HCT116 (cell line): ENCODE measurements at regions not wholly inside any gene's neighbourhood (a gene's known extent, or its start where the extent isn't known, plus 50 kb on each side); places are given as distances from the start of the nearest gene placed in this dataset.

Source experiments
- ATAC-seq: fragments of 200-7000 bp; cut with Tn5 transposase; 2 replicates; pipeline ENCODE4 v1.9.1; 2020; ENCODE audit warnings: mild to moderate bottlenecking, moderate library complexity
- BruUV-seq: library from RNA; stranded (reverse); fragments of 400-500 nt; replicated peaks from 2 replicates; lab custom pipeline; 2021; lab: Mats Ljungman, UMichigan
- CTCF ChIA-PET: fragments of 300-600 bp; sonication (Branson Sonifier 250); formaldehyde crosslinking; loops from one replicate; lab custom pipeline; 2021; ENCODE audit warnings: antibody characterized with exemption; lab: Charles Lee
- POLR2A ChIA-PET: fragments of 300-600, 350-600 bp; sonication (Branson Sonifier 250); formaldehyde crosslinking; loops from one replicate; lab custom pipeline; 2021; ENCODE audit warnings: antibody characterized with exemption; lab: Charles Lee
- RAD21 ChIA-PET, 2 experiments: fragments of 300-600 bp; sonication (Branson Sonifier 250); formaldehyde crosslinking; loops; one replicate each; lab custom pipeline; 2023; ENCODE audit warnings: low total read pairs in 2 of 2; ENCODE audit not compliant: uncharacterized antibody in 2 of 2, unreplicated experiment in 2 of 2, low non-redundant PET in 1 of 2; lab: Charles Lee
- DNase-seq: peaks from one replicate; pipeline ENCODE4 v3.0.0-alpha.2; 2010; ENCODE audit warnings: low read depth, low spot score
- H2AFZ ChIP-seq: fragments of 200-600 bp; shearing (Covaris generic), sonication (generic); 2 replicates; pipeline ENCODE4 v1.6.1; 2017; ENCODE audit warnings: low read depth, mixed run types, mixed read lengths, antibody characterized with exemption, low read length; ENCODE audit not compliant: poor library complexity, severe bottlenecking
- H3K27ac ChIP-seq: 2 replicates; pipeline ENCODE4 v1.5.1; 2012; ENCODE audit warnings: low read depth, low read length
- H3K27me3 ChIP-seq: fragments of 200-600 bp; sonication (generic); 2 replicates; pipeline ENCODE4 v1.6.1; 2016; ENCODE audit warnings: mixed run types, low read length, mixed read lengths; ENCODE audit not compliant: insufficient read depth
- H3K36me3 ChIP-seq, 2 experiments: fragments of 200-500 bp in 1 of 2; fragments of 200-600 bp in 1 of 2; sonication (Bioruptor generic) in 1 of 2; sonication (generic) in 1 of 2; 2 replicates each; pipeline versions ENCODE4 v1.5.1 to v1.6.1; 2014 to 2016; ENCODE audit warnings: low read length in 2 of 2, inconsistent platforms in 1 of 2, mixed read lengths in 1 of 2, mixed run types in 1 of 2; ENCODE audit not compliant: insufficient read depth in 2 of 2, control insufficient read depth in 1 of 2
- H3K4me1 ChIP-seq, 2 experiments: fragments of 200-600 bp in 1 of 2; sonication (generic) in 1 of 2; 2 replicates each; pipeline versions ENCODE4 v1.5.1 to v1.6.1; 2012 to 2017; ENCODE audit warnings: low read length in 2 of 2, inconsistent platforms in 1 of 2, mild to moderate bottlenecking in 1 of 2, mixed read lengths in 1 of 2, mixed run types in 1 of 2, moderate library complexity in 1 of 2; ENCODE audit not compliant: insufficient read depth in 2 of 2, control insufficient read depth in 1 of 2
- H3K4me2 ChIP-seq: fragments of 200-600 bp; sonication (generic); 2 replicates; pipeline ENCODE4 v1.6.1; 2017; ENCODE audit warnings: mixed run types, low read length, mixed read lengths
- H3K4me3 ChIP-seq, 2 experiments: fragments of 200-600 bp in 1 of 2; sonication (generic) in 1 of 2; replicated peaks in 1 of 2; 2 replicates each; pipeline ENCODE4 v1.5.1; 2011 to 2016; ENCODE audit warnings: low read length in 2 of 2, control low read depth in 1 of 2, low read depth in 1 of 2, mild to moderate bottlenecking in 1 of 2, mixed read lengths in 1 of 2, mixed run types in 1 of 2
- H3K79me2 ChIP-seq: fragments of 200-600 bp; sonication (generic); 2 replicates; pipeline ENCODE4 v1.6.1; 2017; ENCODE audit warnings: mild to moderate bottlenecking, mixed run types, low read length, moderate library complexity, mixed read lengths; ENCODE audit not compliant: insufficient read depth
- H3K9ac ChIP-seq: fragments of 200-600 bp; sonication (generic); 2 replicates; pipeline ENCODE4 v1.6.1; 2016; ENCODE audit warnings: low read length, mixed read lengths
- H3K9me2 ChIP-seq: fragments of 200-600 bp; sonication (generic), shearing (Covaris generic); 2 replicates; pipeline ENCODE4 v1.6.1; 2017; ENCODE audit warnings: mixed run types, mild to moderate bottlenecking, moderate library complexity; ENCODE audit not compliant: insufficient read depth
- H3K9me3 ChIP-seq, 2 experiments: fragments of 200-500 bp in 1 of 2; fragments of 200-600 bp in 1 of 2; sonication (Bioruptor generic) in 1 of 2; sonication (generic) in 1 of 2; 2 replicates each; pipeline ENCODE4 v1.6.1; 2014 to 2017; ENCODE audit warnings: low read length in 2 of 2, mixed read lengths in 2 of 2, inconsistent platforms in 1 of 2, low read depth in 1 of 2, mild to moderate bottlenecking in 1 of 2, mixed run types in 1 of 2, moderate library complexity in 1 of 2; ENCODE audit not compliant: control insufficient read depth in 1 of 2, insufficient read depth in 1 of 2
- H4K20me1 ChIP-seq: fragments of 200-600 bp; sonication (generic), shearing (Covaris generic); 2 replicates; pipeline ENCODE4 v1.6.1; 2017; ENCODE audit warnings: mixed run types, mild to moderate bottlenecking, moderate library complexity; ENCODE audit not compliant: insufficient read depth
- ELF1 ChIP-seq: IDR thresholded peaks from 2 replicates; pipeline ENCODE4 v1.6.1; 2012; ENCODE audit warnings: low read depth, borderline replicate concordance
- EZH2phosphoT487 ChIP-seq: fragments of 200-600 bp; IDR thresholded peaks from 2 replicates; pipeline ENCODE4 v1.6.1; 2018; ENCODE audit warnings: antibody characterized with exemption, borderline replicate concordance
- ZFX ChIP-seq: fragments of 450-650 bp; IDR thresholded peaks from 2 replicates; pipeline ENCODE4 v1.6.1; 2017
- intact Hi-C: fragments of 100-400 bp; cut with micrococcal nuclease; formaldehyde crosslinking; loops from 2 replicates; pipeline ENCODE4 v1.10.0; 2022
- TF ChIP-seq, protein P1 (sequence below): IDR thresholded peaks from 2 replicates; pipeline ENCODE4 v1.6.1; 2011; ENCODE audit warnings: mild to moderate bottlenecking, low read length, moderate library complexity; ENCODE audit not compliant: insufficient replicate concordance; ENCODE audit errors: extremely low read depth
- TF ChIP-seq, protein P2 (sequence below): IDR thresholded peaks from 2 replicates; pipeline ENCODE4 v1.6.1; 2012
- TF ChIP-seq, protein P3 (sequence below): IDR thresholded peaks from 2 replicates; pipeline ENCODE4 v1.6.1; 2012; ENCODE audit warnings: low read depth

DNA sequence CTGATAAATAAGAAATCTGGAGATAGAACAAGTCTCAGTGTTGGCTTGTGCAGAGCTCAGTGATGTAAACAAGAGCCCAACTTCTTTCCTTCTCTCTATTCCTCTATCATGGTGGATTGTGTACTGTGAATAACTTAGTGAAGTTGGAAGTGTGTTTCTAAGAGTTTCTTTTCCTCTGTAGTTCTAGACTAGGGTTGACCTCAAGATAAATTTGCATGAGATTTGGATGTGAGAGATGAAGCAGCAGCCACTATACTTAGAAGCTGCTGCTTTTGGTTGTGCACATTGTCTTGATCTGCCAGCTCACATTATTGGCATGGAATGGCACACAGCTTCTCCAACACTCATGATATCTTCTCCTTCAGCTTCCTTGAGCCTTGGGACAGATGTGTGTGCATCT lies 198.9 kb upstream of the ZP4 start (continued):
- TF ChIP-seq, protein P1, sequence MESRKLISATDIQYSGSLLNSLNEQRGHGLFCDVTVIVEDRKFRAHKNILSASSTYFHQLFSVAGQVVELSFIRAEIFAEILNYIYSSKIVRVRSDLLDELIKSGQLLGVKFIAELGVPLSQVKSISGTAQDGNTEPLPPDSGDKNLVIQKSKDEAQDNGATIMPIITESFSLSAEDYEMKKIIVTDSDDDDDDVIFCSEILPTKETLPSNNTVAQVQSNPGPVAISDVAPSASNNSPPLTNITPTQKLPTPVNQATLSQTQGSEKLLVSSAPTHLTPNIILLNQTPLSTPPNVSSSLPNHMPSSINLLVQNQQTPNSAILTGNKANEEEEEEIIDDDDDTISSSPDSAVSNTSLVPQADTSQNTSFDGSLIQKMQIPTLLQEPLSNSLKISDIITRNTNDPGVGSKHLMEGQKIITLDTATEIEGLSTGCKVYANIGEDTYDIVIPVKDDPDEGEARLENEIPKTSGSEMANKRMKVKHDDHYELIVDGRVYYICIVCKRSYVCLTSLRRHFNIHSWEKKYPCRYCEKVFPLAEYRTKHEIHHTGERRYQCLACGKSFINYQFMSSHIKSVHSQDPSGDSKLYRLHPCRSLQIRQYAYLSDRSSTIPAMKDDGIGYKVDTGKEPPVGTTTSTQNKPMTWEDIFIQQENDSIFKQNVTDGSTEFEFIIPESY, result no peak
- TF ChIP-seq, protein P2, sequence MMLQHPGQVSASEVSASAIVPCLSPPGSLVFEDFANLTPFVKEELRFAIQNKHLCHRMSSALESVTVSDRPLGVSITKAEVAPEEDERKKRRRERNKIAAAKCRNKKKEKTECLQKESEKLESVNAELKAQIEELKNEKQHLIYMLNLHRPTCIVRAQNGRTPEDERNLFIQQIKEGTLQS, result no peak
- TF ChIP-seq ELF1 (no peak), EZH2phosphoT487 (no peak), ZFX (no peak)
- TF ChIP-seq, protein P3, sequence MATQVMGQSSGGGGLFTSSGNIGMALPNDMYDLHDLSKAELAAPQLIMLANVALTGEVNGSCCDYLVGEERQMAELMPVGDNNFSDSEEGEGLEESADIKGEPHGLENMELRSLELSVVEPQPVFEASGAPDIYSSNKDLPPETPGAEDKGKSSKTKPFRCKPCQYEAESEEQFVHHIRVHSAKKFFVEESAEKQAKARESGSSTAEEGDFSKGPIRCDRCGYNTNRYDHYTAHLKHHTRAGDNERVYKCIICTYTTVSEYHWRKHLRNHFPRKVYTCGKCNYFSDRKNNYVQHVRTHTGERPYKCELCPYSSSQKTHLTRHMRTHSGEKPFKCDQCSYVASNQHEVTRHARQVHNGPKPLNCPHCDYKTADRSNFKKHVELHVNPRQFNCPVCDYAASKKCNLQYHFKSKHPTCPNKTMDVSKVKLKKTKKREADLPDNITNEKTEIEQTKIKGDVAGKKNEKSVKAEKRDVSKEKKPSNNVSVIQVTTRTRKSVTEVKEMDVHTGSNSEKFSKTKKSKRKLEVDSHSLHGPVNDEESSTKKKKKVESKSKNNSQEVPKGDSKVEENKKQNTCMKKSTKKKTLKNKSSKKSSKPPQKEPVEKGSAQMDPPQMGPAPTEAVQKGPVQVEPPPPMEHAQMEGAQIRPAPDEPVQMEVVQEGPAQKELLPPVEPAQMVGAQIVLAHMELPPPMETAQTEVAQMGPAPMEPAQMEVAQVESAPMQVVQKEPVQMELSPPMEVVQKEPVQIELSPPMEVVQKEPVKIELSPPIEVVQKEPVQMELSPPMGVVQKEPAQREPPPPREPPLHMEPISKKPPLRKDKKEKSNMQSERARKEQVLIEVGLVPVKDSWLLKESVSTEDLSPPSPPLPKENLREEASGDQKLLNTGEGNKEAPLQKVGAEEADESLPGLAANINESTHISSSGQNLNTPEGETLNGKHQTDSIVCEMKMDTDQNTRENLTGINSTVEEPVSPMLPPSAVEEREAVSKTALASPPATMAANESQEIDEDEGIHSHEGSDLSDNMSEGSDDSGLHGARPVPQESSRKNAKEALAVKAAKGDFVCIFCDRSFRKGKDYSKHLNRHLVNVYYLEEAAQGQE, result no peak
- TF ChIP-seq, all 23 proteins: peak for 0

DNA sequence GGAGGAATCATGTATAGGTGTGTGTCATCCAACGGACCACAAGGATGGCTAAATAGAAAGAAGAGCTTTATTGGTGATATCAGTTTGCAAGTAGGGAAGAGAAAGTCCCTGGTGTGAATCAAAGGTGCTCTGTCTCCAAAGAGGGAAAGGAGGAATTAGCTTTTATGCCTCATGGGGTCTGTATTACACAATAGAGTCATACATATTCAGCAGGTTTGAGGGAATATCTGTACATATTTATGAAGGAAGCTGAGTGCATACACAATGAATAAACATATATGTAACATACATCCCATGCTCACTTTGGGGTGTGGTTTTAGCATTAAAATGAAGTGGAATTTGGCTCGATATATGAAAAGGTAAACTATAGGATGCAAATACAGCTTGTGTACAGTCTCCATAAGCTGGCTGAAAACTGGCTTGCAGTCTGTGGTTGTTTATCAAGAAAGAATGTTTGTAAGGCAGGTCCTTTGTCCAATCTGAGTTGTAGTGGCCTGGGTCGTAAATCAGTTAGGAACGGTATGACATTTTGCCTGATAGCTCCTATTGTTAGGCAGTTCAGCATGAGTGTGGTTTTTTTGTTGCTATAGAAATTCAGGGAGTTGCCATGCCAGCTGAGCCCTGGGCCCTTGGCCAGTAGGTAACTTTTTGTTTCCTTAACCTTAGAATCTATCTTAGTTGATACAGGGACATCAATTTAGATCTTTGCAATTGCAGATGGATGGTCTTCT lies 198.0 kb upstream of the ZP4 start:
- Histone ChIP-seq H3K4me2 (no peak overlapping the region), H3K27ac (no peak overlapping the region), H3K4me3 (no peak overlapping the region), H3K36me3 (no peaks in the 10 kb centered on the region), H2AFZ (no peak overlapping the region), H3K4me1 (no peaks in the 10 kb centered on the region), H4K20me1 (no peaks in the 10 kb centered on the region), H3K9ac (no peak overlapping the region), H3K9me3 (peaks cover 11 to 22% of the 10 kb centered on the region in 2 experiments; a peak in 2 of 4 replicates), H3K9me2 (no peaks in the 10 kb centered on the region), H3K79me2 (no peaks in the 10 kb centered on the region), H3K27me3 (no peaks in the 10 kb centered on the region)
- ChIA-PET CTCF (no interaction called here), POLR2A (no interaction called here), RAD21 (no interaction called here)
- no TSS peak for BruUV-seq
- no peak for ATAC-seq
- intact Hi-C loops, result no loop called here
- no peak for DNase-seq
- no peak for TF ChIP-seq EZH2phosphoT487
